Progenitor cell of endocrine pancreas (in vitro differentiated cells): ENCODE measurements at regions not wholly inside any gene's neighbourhood (a gene's known extent, or its start where the extent isn't known, plus 50 kb on each side); places are given as distances from the start of the nearest gene placed in this dataset.
A peak's percentile ranks its signal among the peaks of the same experiment; 100 is the strongest.

ENCODE experiments used
- DNase-seq: peaks from one replicate; pipeline ENCODE4 v3.0.0; 2021; ENCODE audit warnings: low spot score; ENCODE audit not compliant: unreplicated experiment
- H3K27ac Mint-ChIP-seq: 2 replicates; pipeline ENCODE4 v1.8.0; 2021; ENCODE audit warnings: mild to moderate bottlenecking, moderate library complexity, mixed read lengths
- H3K27me3 Mint-ChIP-seq: 2 replicates; pipeline ENCODE4 v1.8.0; 2021; ENCODE audit warnings: mixed read lengths
- H3K36me3 Mint-ChIP-seq: 2 replicates; pipeline ENCODE4 v1.8.0; 2022; ENCODE audit warnings: mixed read lengths; ENCODE audit not compliant: insufficient read depth
- H3K4me1 Mint-ChIP-seq: 2 replicates; pipeline ENCODE4 v1.8.0; 2021; ENCODE audit warnings: low read depth, mixed read lengths
- H3K4me3 Mint-ChIP-seq: 2 replicates; pipeline ENCODE4 v1.8.0; 2021; ENCODE audit warnings: low read depth, mild to moderate bottlenecking, moderate library complexity, mixed read lengths
- H3K9me3 Mint-ChIP-seq: 2 replicates; pipeline ENCODE4 v1.8.0; 2021; ENCODE audit warnings: low read depth, mixed read lengths
- CTCF ChIP-seq: fragments of 200-600 bp; sonication (generic); IDR thresholded peaks from one replicate; pipeline ENCODE4 v1.5.0; 2021; ENCODE audit warnings: antibody characterized with exemption, mild to moderate bottlenecking; ENCODE audit not compliant: unreplicated experiment

DNA sequence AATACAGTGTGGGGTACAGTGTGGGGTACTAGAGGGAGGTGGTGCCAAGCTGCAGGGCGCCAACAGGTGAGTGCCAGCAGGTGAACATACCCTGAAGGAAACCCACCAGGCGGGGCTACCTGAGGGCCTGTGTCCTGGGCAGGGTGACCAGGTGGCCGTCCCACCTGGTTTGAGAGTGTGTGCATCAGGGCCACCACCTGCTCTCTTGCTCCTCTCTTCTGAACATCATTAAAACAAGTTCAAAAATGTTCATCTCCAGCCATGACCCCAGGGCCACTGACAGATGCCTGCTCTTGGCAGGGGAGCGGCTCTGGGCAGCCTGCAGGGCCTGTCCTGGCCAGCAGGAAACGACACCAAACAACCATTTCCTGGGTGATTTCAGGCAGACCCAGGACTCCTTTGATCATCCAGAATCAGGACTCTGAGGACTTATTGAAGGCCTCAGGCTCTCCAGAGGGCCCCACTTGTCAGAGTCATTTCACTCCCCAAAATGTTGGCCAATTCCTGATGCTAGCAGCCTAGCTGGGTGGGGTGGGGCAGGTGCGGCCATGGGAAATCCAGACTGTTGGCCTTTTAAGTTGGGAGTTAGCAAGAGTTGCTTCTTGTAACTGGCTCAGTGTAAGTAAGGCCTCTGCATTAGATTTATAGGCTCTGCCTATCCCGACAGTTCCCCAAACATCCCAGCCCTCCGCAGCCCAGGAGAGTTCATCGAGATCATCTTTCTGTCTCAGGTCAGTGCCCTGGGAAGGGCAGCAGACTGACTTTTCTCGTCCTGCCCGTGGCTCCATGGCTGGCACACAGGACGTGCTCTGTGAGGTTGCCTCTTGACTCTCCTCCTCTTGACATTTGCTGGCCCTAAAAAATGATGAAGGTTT, 111.5 kb upstream of the ZNF236 start:
- Mint-ChIP-seq H3K9me3 (no peaks in the 10 kb centered on the region), H3K27me3 (peaks cover 5% of the 10 kb centered on the region), H3K27ac (no peak overlapping the region), H3K4me1 (no peaks in the 10 kb centered on the region), H3K4me3 (no peak overlapping the region), H3K36me3 (no peaks in the 10 kb centered on the region)
- DNase-seq = no peak
- TF ChIP-seq CTCF = no peak

GRCh38 chr18:76709659-76710645, 112.4 kb upstream of the ZNF236 start:
- no peak overlapping the region for H3K27ac Mint-ChIP-seq
- TF ChIP-seq CTCF = peak; percentile 96
- no peaks in the 10 kb centered on the region for H3K9me3 Mint-ChIP-seq
- H3K36me3 Mint-ChIP-seq = no peaks in the 10 kb centered on the region
- no peak overlapping the region for H3K4me3 Mint-ChIP-seq
- H3K4me1 Mint-ChIP-seq = no peaks in the 10 kb centered on the region
- H3K27me3 Mint-ChIP-seq = peaks cover 5% of the 10 kb centered on the region
- DNase-seq = peak; percentile 43

- H3K4me1 Mint-ChIP-seq = no peaks in the 10 kb centered on the region
- TF ChIP-seq CTCF = no peak
- no peaks in the 10 kb centered on the region for H3K9me3 Mint-ChIP-seq
- no peak overlapping the region for H3K27ac Mint-ChIP-seq
- no peak for DNase-seq
- peaks cover 5% of the 10 kb centered on the region for H3K27me3 Mint-ChIP-seq
- no peak overlapping the region for H3K4me3 Mint-ChIP-seq
- H3K36me3 Mint-ChIP-seq = no peaks in the 10 kb centered on the region
Observed at GRCh38 chr18:76708722-76709353, 113.5 kb upstream of the ZNF236 start.

DNA sequence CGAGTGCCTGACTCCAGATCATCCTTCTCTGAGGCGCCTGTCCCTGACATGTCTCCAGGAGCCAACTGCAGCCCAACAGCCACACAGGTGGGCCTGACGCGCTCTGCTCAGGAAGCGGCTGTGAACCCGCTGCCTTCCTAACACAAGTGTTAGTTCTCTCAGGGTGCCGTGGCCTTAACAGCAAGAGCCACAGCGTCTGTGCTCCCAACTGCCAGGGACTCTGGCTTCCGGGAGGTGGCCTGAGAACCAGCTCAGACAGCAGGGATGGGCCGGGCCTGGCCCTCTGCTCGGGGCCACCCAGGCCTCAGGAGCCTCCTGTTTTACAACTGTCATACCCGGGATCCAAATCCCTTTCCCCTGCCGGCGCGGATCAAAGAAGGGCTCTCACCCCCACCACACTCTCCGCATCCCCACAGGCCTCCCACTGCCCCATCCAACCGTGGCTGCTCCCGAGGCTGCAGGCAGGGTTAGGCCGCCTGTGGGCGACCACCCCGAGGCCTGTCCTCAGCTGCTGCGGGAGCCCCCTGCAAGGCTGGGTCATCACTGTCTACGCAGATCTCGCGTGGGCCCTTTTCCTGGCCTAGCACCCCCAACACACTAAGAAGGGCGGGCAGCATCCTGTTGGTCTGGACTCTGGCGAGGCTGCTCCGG, 114.2 kb upstream of the ZNF236 start:
- no peaks in the 10 kb centered on the region for H3K4me1 Mint-ChIP-seq
- H3K4me3 Mint-ChIP-seq = no peak overlapping the region
- no peaks in the 10 kb centered on the region for H3K9me3 Mint-ChIP-seq
- H3K27ac Mint-ChIP-seq = peak overlapping the region; percentile 46
- H3K27me3 Mint-ChIP-seq = peaks cover 5% of the 10 kb centered on the region
- DNase-seq = no peak
- TF ChIP-seq CTCF = no peak
- no peaks in the 10 kb centered on the region for H3K36me3 Mint-ChIP-seq
